GM21528 (cell line): ENCODE measurements at regions not wholly inside any gene's neighbourhood (a gene's known extent, or its start where the extent isn't known, plus 50 kb on each side); places are given as distances from the start of the nearest gene placed in this dataset.
"Not testable (repeated sequence)": the region's sequence is repeated elsewhere in the genome, so short reads cannot be mapped to it uniquely, and the experiment has no call there.

Source experiments
- ATAC-seq: cut with Tn5 transposase; IDR thresholded peaks from one replicate; pipeline ENCODE4 v1.9.1; 2021; ENCODE audit warnings: mild to moderate bottlenecking, moderate library complexity; ENCODE audit not compliant: unreplicated experiment, low FRiP score

DNA sequence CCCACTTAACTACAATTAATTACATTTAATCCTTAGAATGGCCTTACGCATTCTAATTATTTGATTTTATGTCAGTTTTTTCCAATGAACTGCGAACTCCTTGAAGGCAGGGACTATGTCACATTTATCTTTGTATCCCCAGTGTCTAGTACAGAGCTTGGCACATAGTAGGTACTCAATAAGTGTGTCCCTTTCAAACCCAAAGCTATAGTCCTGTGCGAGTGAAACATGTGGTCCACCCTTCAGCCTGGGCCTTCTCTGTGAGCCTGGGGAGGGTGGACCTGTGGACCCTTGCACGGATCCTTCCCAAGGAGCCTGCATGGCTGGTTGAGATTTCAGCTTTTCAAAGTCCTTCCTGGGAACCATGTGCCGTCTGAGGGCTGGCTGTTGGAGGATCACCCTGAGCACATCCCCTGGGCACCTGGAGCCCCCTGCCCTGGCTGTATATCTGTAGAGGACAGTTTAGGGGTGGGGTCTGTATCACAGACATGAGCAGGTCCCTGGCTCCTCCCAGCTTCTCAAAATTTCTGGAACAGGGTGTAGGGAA is 103.1 kb downstream of the IER5 start:
- ATAC-seq, result no peak

DNA sequence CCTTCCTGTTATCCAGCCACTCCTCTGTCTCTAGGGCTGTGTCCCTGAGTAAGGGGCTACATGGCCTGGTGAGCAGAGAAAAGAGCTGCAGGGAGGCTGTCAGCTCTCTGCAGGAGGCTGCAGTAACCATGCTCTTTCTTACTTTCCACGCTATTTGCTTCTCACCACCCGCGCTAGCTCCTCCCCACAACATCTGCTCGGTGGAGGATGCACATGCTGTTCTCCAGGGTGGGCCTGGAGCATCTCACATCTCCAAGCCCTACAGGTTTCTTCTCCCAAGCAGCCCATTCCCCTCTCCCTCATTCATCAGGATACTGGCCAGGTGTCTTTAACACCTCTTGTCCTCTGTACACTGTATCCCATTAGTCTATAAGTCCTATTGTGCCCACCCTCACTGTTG is 103.8 kb downstream of the IER5 start:
- ATAC-seq, result no peak

DNA sequence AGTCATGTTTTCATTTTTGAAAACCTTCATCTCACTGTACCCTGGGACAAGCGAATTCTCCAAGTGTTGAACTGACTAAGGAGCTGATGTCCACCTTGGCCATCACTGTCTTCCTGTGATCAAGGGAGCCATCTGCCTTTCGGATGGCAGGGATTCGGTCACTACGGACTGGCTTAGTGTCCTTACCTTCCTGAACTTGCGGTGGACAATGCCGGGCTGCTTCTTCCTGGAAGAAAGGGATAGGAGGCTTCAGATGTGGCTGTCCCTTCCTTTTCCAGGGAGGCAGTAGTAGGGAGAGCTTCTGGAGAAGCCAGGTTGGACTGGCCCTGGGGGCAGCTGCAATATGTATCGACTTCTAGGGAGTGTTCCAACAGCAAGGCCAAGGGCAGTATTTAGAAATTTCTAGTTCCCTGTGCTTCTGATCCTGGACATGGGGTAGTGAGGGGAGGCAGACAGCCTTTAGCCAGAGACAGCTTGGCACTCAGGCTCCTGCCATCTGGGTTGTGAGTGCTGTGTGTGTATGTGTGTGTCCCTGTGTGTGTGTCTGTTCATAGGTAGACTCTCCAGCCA is 114.6 kb downstream of the IER5 start:
- ATAC-seq, result no peak

DNA sequence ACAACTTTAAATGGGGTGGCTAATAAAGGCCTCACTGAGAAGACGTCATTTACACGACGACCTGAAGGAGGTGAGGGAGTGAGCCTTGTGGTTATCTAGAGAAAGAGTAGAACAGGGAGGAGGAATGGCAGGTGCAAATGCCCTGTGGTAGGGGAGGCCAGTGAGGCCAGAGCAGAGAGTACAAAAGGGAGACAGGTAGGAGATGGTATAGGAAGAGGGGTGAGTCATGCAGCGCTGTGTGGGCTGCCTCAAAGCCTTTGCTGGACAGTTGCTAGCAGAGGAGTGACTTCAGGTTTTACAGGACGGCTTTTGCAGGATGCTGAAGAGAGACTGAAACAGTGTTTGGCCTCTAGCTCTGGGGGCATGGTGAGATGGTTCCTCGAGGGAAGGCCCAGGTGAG is 116.0 kb downstream of the IER5 start:
- ATAC-seq, result no peak

DNA sequence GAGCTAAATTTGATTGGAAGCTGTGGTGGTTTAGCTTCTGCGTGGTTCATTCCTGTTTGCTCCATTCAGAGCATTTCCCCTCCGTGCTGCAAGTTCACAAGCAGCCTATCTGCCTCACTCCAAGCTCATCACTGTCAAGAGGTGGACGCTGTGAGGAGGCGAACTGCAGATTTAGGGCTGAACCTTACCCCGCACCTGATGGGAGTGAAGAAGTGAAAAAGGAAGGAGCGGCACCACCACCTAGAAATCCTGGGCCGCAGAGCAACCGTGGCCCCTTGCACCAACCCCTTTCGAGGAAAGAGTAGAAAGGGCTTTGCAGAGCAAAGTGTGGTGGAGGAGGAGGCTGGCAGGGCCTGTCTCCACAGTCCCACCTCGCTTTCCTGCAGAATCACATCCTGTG is 117.4 kb downstream of the IER5 start:
- no peak for ATAC-seq

DNA sequence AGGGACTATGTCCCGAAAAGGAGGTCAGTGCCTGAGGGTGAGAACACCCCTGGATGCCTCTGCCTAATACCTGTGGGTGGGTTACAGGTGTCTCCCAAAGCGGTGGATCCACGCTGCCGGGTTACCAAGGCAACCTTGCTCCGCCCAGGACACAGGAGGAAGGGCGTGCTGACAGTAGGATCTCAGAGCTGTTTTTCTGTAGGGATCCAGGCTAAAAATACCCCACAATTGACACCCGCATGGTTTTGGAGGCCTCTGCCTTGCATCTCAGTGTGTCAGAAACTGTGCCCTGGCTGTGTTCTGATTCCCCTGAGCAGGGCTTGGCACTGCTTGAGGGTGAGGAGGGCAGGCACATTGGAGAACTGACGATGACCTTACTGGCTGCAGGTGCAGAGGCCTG is 118.0 kb downstream of the IER5 start:
- ATAC-seq, result no peak

DNA sequence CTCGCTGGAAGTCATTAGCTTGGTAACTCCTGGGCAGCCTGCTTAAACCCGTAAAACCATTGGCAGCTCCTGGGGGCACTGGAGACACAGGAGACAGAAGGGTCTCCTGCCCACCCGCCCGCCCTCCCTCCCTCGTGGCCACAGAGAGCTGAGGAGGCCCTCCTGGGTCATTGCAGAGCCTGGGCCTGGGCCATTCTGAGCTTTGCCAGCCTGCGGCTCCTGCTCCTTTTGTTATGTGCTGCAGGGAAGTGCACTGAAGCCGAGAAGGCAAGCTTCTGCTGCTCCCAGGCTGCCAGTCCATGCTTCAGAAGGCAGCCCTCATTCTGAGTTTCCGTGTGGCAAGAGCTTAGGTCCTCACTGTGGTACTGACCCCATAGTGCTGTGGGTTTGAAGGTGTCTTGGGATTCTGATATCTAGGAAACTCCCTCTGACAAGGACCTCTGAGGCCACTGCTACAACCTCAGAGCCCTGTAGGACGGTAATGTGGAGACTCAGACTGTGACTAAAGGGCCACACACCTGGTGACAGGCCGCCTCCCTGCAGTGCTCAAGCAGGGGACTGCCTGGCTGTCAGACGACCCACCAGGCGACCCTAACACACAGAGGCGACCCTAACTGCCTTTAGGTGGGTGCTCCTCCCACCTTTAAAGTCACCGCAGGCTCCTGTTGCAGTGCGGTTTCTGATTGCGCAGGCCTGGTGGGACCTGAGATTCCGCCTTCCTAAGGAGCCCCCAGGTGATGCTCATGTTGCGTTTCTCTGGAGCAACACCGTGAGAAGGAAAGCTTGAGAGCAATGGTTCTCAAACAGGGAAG is 118.7 kb downstream of the IER5 start:
- no peak for ATAC-seq

DNA sequence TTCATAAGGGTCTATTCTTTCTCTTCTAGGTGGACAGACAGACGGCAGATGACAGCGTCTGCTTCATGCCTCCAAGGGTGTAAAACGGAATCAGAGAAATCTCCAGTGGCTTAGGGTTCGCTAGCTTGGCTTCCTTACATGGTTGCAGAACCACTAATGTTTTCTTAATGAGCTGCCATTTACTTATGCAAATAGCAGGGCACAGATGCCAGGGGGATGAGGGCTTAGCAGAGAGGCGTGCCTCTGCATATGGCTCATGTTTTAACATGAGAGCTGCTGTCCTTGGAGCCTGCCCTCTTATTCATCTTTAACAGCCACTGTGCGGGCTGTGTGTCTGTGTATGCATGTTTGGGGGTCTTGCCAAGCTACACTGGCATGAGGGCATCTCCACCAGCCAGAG is 119.6 kb downstream of the IER5 start:
- ATAC-seq, result no peak

DNA sequence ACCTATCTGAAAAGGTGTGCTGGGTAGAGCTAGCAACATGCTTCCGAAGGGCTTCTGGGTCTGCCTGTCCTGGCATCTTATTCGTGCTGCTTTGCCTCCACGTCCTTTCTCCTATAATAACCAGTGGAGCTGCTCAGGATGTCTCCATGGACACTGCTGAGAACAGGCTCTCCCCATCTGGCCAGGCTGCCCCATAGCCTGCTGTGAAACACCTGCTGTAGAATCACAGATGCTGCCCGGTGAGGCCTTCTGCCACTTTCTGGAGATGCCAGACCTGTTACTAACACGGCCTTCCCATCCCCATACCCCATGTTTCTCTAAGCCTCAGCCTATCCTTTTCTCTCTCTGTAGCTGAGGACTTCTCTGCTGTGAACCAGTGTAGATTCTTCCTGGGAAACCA is 120.5 kb downstream of the IER5 start:
- no peak for ATAC-seq

DNA sequence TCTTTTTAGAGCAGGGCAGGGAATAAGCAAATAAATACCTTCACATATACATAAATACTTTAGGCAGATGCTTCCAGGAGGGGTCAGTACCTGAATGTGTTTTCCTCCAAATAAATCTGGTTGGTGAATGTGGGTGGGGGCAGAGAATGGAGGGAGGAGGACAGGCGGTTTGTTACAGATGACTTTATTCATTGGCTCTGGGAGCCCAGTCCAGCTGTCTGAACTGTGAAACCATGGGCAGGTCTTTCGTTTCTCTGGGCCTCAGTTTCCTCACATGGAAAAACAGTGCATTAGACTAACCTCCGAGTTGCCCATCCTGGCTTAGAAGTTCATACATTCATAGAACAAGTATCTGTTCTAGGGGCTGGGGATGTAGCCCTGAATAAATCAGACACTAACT is 124.6 kb downstream of the IER5 start:
- no peak for ATAC-seq

DNA sequence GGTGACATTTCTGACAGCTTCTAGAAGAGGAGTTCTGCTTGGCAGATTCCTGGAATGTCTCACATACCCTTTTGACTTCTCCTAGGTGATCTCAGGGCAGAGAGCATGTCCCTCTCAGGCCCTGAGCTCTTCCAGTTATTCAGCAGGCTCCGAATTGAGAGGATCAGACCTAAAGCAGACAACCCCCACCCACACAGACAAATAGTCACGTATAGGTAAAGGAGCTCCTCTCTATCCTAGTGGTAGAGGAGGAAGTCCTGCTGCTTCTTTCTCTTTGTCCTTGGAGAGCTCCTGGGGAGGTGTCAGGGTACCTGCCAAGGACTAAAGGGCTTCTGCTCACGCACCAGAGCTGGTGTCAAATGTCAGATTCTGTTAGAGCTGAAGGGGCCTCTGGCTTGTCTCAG is 128.1 kb downstream of the IER5 start:
- ATAC-seq, result no peak

DNA sequence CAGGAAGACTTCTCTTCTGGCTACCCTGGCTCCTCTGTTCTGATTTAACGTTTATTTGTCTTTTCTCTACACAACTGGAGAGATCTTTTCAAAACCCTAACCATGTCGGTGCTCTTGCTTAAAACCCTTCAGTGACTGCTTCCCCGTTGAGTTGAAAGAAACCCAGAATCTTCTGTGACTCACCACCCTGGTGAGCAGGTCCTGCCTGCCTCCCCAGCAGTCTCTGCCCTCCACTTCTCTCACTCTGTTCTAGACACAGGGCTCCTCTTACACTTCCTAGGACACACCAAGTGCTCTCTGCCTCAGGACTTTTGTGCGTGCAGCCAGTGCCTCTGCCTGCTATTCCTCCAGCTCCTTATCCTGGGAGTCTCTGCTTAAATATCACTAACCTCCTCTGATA is 131.4 kb downstream of the IER5 start:
- no peak for ATAC-seq

DNA sequence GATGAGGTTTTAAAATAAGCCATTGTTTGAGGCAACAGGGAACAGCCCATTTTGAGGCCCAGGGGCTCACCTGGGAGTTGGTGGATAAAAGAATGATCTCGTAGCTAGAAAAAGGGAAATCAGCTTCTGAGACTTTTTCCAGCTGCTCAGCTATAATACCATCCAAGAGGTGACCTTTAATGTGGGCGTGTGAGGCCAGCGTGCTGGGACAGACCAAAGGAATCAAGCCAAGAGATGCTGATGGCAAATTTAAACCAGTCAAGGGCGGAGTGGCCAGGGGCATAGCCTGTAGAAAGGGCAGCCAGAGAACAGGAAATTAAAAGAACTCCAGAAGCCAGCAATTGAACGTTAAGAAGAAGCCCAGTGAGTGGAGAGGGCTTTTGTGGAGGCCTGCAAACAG is 132.6 kb downstream of the IER5 start:
- ATAC-seq, result no peak

DNA sequence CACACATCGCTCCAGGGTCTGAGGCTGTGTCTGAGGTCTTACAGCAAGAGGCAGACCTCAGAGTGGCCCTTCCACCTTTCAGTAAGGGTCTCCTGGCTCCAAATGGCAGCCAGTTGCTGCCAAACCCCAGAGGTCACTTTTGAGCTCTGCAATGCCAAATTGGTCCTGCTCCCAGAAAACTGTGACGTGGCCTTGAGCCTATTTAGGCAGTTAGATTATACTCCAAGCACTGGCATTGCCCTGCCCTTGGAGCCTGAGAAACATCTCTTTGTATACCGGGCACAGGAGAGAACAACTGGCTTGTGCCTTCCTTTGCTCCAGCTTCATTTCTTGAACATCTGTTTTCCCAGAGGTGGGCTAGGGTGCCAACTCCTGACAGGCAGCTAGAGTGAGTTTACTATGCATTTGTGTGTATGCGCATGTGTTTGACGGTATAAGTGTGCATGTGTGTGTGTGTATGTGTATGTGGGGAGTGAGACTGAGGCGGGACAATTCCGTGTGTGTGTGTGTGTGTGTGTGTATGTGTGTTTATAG is 134.5 kb downstream of the IER5 start:
- no peak for ATAC-seq

DNA sequence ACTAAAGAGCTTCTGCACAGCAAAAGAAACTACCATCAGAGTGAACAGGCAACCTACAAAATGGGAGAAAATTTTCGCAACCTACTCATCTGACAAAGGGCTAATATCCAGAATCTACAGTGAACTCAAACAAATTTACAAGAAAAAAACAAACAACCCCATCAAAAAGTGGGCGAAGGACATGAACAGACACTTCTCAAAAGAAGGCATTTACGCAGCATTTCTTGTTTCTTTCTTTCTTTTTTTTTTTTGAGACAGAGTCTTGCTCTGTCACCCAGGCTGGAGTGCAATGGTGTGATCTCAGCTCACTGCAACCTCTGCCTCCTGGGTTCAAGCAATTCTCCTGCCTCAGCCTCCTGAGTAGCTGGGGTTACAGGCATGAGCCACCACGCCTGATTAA is 138.2 kb downstream of the IER5 start:
- ATAC-seq, result not testable (repeated sequence)

DNA sequence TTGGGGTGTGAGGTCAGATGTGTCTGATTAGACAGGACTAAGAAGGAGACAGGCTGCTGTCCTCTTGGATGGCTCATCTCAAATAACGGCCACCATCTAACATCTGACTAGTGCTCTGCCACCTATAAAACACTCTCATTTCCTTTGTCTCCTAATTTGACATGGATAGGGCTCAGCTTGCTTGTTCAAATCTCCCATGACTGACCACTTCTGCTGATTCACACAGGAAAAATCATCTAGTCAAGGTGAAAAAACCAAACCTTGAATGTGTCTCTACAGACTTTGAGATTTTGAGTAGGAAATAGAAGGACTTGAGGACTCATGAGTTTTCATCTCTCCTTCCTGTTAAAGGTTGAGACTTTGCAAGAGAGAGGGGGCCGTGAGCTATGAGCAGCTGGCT is 150.6 kb downstream of the IER5 start:
- ATAC-seq, result no peak

DNA sequence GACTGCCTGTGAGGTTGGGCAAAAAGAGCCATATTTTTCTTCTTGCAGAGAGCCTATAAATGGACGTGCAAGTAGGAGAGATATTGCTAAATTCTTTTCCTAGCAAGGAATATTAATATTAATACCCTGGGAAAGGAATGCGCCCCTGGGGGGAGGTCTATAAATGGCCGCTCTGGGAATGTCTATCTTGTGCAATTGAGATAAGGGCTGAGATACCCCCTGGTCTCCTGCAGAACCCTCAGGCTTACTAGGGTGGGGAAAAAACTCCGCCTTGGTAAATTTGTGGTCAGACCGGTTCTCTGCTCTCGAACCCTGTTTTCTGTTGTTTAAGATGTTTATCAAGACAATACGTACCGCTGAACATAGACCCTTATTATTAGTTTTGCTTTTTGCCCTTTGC is 157.8 kb downstream of the IER5 start:
- ATAC-seq, result not testable (repeated sequence)

DNA sequence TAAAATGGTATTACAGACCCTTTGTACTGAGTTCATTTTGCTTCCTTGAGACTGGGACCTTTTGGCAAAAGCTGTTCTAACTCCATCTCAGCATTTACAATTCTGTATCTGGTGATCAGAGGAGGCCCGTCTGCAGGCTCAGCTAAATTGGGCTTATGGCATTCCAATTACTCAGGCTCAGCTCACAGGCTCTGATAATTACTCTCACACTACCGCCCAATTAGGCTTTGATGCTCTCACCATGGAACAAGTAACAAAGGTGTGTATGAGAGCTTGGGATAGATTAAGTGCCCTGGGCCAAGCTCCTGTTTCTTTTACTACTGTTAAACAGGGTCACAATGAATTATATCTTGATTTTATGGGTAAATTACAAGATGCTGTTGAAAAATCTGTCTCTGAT is 159.9 kb downstream of the IER5 start:
- ATAC-seq, result not testable (repeated sequence)

DNA sequence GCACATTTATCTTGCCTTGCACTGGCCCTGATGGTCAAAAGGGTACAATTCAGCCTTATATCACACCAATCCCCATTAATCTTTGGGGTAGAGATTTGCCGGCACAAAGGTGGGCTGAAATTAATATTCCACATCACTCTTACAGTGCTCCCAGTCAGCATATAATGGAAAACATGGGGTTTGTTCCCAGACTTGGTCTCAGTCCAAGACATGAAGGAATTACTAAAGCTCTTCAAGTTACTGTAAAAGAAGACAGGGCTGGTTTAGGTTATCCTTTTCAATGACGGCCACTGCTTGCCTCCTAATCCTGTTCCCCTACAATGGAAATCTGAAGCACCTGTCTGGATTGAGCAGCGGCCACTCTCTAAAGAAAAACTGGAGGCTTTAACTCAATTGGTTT is 160.7 kb downstream of the IER5 start:
- no peak for ATAC-seq

DNA sequence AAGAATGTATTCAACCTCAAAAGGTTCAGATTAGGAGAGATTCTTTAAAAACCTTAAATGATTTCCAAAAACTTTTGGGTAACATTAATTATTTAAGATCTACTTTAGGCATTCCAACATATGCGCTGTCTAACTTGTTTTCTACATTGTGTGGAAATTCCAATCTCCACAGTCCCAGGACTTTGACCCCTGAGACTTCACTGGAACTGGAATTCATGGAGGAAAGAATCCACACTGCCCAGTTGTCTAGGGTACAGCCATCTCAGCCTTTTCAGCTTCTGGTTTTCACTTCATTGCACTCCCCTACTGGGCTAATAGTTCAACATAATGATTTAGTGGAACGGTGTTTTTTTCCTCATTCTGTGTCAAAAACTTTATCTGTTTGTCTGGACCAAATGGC is 161.5 kb downstream of the IER5 start:
- no peak for ATAC-seq

DNA sequence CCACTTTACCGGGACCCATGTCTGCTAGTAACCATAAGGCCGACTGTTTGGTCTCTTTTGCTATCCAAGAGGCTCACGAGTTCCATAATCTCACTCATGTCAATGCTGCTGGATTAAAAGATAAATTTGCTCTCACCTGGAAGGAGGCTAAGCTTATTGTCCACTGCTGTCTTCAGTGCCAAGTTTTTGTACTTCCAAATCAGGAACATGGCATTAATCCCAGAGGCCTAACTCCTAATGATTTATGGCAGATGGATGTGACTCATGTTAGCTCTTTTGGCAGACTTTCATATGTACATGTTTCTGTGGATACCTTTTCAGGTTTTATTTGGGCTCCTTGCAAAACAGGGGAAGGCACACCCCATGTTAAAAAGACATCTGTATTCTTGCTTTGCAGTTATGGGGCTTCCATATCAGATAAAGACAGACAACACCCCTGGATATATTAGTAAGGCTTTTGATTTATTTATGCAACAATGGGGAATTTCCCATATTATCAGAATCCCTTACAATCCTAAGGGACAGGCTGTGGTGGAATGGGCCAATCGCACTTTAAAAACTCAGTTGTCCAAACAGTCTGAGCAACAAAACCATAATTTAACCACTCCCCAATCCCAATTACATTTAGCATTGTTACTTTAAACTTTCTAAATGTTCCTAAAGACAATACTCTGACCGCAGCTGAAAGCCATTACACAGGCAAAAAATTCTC is 162.7 kb downstream of the IER5 start:
- no peak for ATAC-seq
